Lower lobe of right lung (tissue), 2 donors: ENCODE measurements at regions not wholly inside any gene's neighbourhood (a gene's known extent, or its start where the extent isn't known, plus 50 kb on each side); places are given as distances from the start of the nearest gene placed in this dataset.
"Not testable (repeated sequence)": the region's sequence is repeated elsewhere in the genome, so short reads cannot be mapped to it uniquely, and the experiment has no call there.

ENCODE experiments used
- ATAC-seq, 2 donors: fragments of 200-7000 bp; cut with Tn5 transposase; one replicate each; pipeline ENCODE4 v1.9.1; 2020 to 2022; ENCODE audit warnings: mild to moderate bottlenecking in 2 of 2, moderate library complexity in 2 of 2
- DNase-seq: peaks from one replicate; pipeline ENCODE4 v3.0.0-alpha.2; 2020
- H3K27ac ChIP-seq: fragments of 200-600 bp; one replicate; pipeline ENCODE4 v1.8.0; 2022
- H3K27me3 ChIP-seq: fragments of 200-600 bp; one replicate; pipeline ENCODE4 v1.8.0; 2022; ENCODE audit warnings: low read depth
- H3K36me3 ChIP-seq: fragments of 200-600 bp; one replicate; pipeline ENCODE4 v1.8.0; 2022; ENCODE audit warnings: mild to moderate bottlenecking
- H3K4me1 ChIP-seq: fragments of 200-600 bp; one replicate; pipeline ENCODE4 v1.8.0; 2022
- H3K4me3 ChIP-seq: fragments of 200-600 bp; one replicate; pipeline ENCODE4 v1.8.0; 2022; ENCODE audit warnings: mild to moderate bottlenecking
- H3K9me3 ChIP-seq: fragments of 200-600 bp; one replicate; pipeline ENCODE4 v1.8.0; 2022
- intact Hi-C: fragments of 100-400 bp; cut with DNase I; formaldehyde crosslinking; loops from one replicate; pipeline ENCODE4 v1.11.0; 2022
- TF ChIP-seq, protein P1 (sequence below): fragments of 200-600 bp; IDR thresholded peaks from one replicate; pipeline ENCODE4 v1.8.0; 2022; ENCODE audit warnings: antibody characterized with exemption, mild to moderate bottlenecking
- donor health status: DM: no; HTN: yes; CAD: no; lungs with severe emphysema.

GRCh38 chr10:64419461-64419860, 898.3 kb downstream of the REEP3 start:
- DNase-seq (no peak), ATAC-seq (no peak)
- Histone ChIP-seq H3K4me1 (no peaks in the 10 kb centered on the region), H3K4me3 (no peak overlapping the region), H3K9me3 (no peaks in the 10 kb centered on the region), H3K27ac (no peak overlapping the region), H3K27me3 (no peaks in the 10 kb centered on the region), H3K36me3 (no peaks in the 10 kb centered on the region)
- TF ChIP-seq, protein P1, sequence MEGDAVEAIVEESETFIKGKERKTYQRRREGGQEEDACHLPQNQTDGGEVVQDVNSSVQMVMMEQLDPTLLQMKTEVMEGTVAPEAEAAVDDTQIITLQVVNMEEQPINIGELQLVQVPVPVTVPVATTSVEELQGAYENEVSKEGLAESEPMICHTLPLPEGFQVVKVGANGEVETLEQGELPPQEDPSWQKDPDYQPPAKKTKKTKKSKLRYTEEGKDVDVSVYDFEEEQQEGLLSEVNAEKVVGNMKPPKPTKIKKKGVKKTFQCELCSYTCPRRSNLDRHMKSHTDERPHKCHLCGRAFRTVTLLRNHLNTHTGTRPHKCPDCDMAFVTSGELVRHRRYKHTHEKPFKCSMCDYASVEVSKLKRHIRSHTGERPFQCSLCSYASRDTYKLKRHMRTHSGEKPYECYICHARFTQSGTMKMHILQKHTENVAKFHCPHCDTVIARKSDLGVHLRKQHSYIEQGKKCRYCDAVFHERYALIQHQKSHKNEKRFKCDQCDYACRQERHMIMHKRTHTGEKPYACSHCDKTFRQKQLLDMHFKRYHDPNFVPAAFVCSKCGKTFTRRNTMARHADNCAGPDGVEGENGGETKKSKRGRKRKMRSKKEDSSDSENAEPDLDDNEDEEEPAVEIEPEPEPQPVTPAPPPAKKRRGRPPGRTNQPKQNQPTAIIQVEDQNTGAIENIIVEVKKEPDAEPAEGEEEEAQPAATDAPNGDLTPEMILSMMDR: no peak
- intact Hi-C loops: no loop called here

DNA sequence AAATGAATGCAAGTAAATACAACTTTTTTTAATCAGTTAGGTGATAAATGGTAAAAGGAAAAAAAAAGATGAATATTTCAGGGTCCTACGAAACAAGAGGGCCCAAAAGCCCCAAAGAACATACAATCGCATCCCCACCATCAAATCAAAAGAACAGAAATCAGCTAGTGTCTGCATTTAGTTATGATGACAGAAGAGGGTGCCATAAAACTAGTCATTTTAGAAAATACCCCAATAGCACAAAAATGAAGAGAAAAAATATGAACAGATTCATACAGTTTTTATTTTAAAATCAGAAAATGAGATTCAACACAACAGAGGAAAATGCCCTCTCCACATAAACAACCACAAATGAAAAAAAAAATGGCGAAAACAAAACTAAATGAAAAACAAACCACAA, 905.5 kb downstream of the REEP3 start:
- Histone ChIP-seq H3K9me3 (no peaks in the 10 kb centered on the region), H3K4me3 (no peak overlapping the region), H3K27me3 (no peaks in the 10 kb centered on the region), H3K27ac (no peak overlapping the region), H3K4me1 (no peaks in the 10 kb centered on the region), H3K36me3 (no peaks in the 10 kb centered on the region)
- intact Hi-C loops: no loop called here
- no peak for DNase-seq
- ATAC-seq: no peak
- TF ChIP-seq, protein P1: no peak

DNA sequence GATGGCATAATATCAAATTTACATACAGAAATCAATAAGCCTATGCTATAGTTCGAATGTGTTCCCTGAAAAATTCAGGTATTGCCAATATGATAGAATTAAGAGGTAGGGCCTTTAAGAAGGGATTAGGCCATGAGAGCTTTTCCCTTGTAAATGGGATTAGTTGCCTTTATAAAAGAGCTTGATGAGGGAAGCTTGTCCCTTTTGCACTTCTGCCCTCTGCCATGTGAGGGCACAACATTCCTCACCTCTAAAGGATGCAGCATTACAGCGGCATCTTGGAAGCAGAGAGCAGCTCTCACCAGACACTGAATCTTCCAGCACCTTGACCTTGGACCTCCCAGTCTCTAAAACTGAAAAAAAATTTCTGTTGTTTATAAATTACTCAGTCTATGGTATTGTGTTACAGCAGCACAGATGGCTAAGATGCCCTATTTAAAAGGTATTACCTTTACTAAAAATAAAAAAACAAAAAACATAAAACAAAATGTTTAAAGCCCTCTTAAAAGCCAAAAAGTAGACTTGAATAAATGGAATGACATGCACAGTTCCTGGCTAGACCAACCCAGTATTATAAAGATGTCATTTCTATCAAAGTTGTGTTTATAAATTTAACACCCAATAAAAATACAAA, 909.6 kb downstream of the REEP3 start:
- H3K9me3 ChIP-seq: no peaks in the 10 kb centered on the region
- ATAC-seq: no peak
- no peaks in the 10 kb centered on the region for H3K27me3 ChIP-seq
- H3K36me3 ChIP-seq: no peaks in the 10 kb centered on the region
- H3K4me3 ChIP-seq: no peak overlapping the region
- TF ChIP-seq, protein P1: peak; percentile 11
- H3K27ac ChIP-seq: no peak overlapping the region
- intact Hi-C loops: no loop called here
- H3K4me1 ChIP-seq: no peaks in the 10 kb centered on the region
- no peak for DNase-seq

GRCh38 chr10:64441872-64442271, 920.7 kb downstream of the REEP3 start:
- intact Hi-C loops, H3K4me3 ChIP-seq, H3K36me3 ChIP-seq, H3K4me1 ChIP-seq, H3K27ac ChIP-seq, ATAC-seq, H3K9me3 ChIP-seq, DNase-seq, H3K27me3 ChIP-seq: not testable (repeated sequence)

DNA sequence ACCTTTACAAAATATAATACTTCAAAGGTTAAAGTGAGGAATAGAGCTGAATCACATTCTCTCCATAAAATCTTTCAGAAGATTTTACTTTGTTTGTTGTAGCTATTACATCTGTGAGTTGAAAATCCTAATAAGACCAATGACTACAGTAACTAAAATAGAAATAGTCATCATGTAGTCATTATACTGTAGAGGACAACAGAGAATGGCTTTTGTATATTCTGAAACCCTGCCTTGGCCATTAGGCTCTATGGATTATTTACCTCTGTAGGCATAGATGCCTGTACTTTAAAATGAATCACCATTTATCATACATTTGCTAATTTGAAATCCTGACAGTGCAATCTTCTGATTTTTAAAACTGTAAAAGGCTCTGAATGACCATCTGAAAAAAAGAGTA, 923.0 kb downstream of the REEP3 start:
- no peak for DNase-seq
- TF ChIP-seq, protein P1: no peak
- H3K27ac ChIP-seq: no peak overlapping the region
- H3K36me3 ChIP-seq: no peaks in the 10 kb centered on the region
- H3K9me3 ChIP-seq: no peaks in the 10 kb centered on the region
- no peaks in the 10 kb centered on the region for H3K27me3 ChIP-seq
- no peak overlapping the region for H3K4me3 ChIP-seq
- no peaks in the 10 kb centered on the region for H3K4me1 ChIP-seq
- intact Hi-C loops: no loop called here
- no peak for ATAC-seq

GRCh38 chr10:64444564-64444963, 923.4 kb downstream of the REEP3 start:
- Histone ChIP-seq H3K9me3 (no peaks in the 10 kb centered on the region), H3K36me3 (no peaks in the 10 kb centered on the region), H3K4me3 (no peak overlapping the region), H3K4me1 (no peaks in the 10 kb centered on the region), H3K27me3 (no peaks in the 10 kb centered on the region), H3K27ac (no peak overlapping the region)
- intact Hi-C loops: no loop called here
- TF ChIP-seq, protein P1: no peak
- DNase-seq (no peak), ATAC-seq (no peak)
